Liver (tissue), 3 donors: ENCODE measurements at regions not wholly inside any gene's neighbourhood (a gene's known extent, or its start where the extent isn't known, plus 50 kb on each side); places are given as distances from the start of the nearest gene placed in this dataset.
"Not testable (repeated sequence)": the region's sequence is repeated elsewhere in the genome, so short reads cannot be mapped to it uniquely, and the experiment has no call there.

ENCODE experiments used
- ATF3 ChIP-seq: IDR thresholded peaks from 2 replicates; pipeline ENCODE4 v1.6.1; 2016; ENCODE audit warnings: antibody characterized with exemption
- CTCF ChIP-seq: fragments of 150-350 bp; IDR thresholded peaks from 2 replicates; pipeline ENCODE4 v1.5.1; 2017; ENCODE audit warnings: improper control_type of control experiment, low read depth, low read length; ENCODE audit not compliant: missing input control
- EGR1 ChIP-seq, 2 donors: IDR thresholded peaks; 2 replicates each; pipeline ENCODE4 v1.6.1; 2016 to 2018; ENCODE audit warnings: antibody characterized with exemption in 2 of 2, low read depth in 2 of 2
- GABPA ChIP-seq, 2 donors: IDR thresholded peaks in 1 of 2; conservative IDR thresholded peaks in 1 of 2; 2 replicates each; pipeline ENCODE4 v1.6.1; 2016; ENCODE audit warnings: antibody characterized with exemption in 2 of 2, mild to moderate bottlenecking in 1 of 2, moderate library complexity in 1 of 2
- HNF4G ChIP-seq: IDR thresholded peaks from 2 replicates; pipeline ENCODE4 v1.6.1; 2016; ENCODE audit warnings: antibody characterized with exemption
- JUND ChIP-seq, 2 donors: IDR thresholded peaks; 2 replicates each; pipeline ENCODE4 v1.6.1; 2016; ENCODE audit warnings: antibody characterized with exemption in 2 of 2
- MAX ChIP-seq: IDR thresholded peaks from 2 replicates; pipeline ENCODE4 v1.6.1; 2016; ENCODE audit warnings: antibody characterized with exemption
- RAD21 ChIP-seq, 2 donors: IDR thresholded peaks; 2 replicates each; pipeline ENCODE4 v1.6.1; 2016; ENCODE audit warnings: antibody characterized with exemption in 2 of 2, mild to moderate bottlenecking in 2 of 2
- REST ChIP-seq: IDR thresholded peaks from 2 replicates; pipeline ENCODE4 v1.6.1; 2016; ENCODE audit warnings: antibody characterized with exemption, mild to moderate bottlenecking
- RXRA ChIP-seq, 2 donors: IDR thresholded peaks; 2 replicates each; pipeline ENCODE4 v1.6.1; 2017 to 2018; ENCODE audit warnings: antibody characterized with exemption in 2 of 2, mild to moderate bottlenecking in 1 of 2
- SP1 ChIP-seq: IDR thresholded peaks from 2 replicates; pipeline ENCODE4 v1.6.1; 2018; ENCODE audit warnings: antibody characterized with exemption, mild to moderate bottlenecking
- TAF1 ChIP-seq: conservative IDR thresholded peaks from 2 replicates; pipeline ENCODE4 v1.6.1; 2016; ENCODE audit warnings: antibody characterized with exemption, mild to moderate bottlenecking
- YY1 ChIP-seq: IDR thresholded peaks from 2 replicates; pipeline ENCODE4 v1.6.1; 2016; ENCODE audit warnings: antibody characterized with exemption, mild to moderate bottlenecking
- ZBTB33 ChIP-seq: IDR thresholded peaks from 2 replicates; pipeline ENCODE4 v1.6.1; 2016; ENCODE audit warnings: antibody characterized with exemption
- donor health status: healthy.
- donor health status: healthy.

GRCh38 chr1:149219539-149219938, 116.2 kb upstream of the NBPF9 start:
- not testable (repeated sequence) for TF ChIP-seq JUND (IDR thresholded peaks at IDR 0.05); CTCF; RAD21 (IDR thresholded peaks at IDR 0.05); ZBTB33; GABPA (IDR thresholded peaks at IDR 0.05 in 1 of 2, conservative IDR thresholded peaks at IDR 0.05 in 1 of 2); EGR1 (IDR thresholded peaks at IDR 0.05; ENCODE audit: low read depth in 2 of 2); SP1; REST; MAX; YY1; HNF4G; ATF3; RXRA (IDR thresholded peaks at IDR 0.05); TAF1
